ENCODE measurements at regions not wholly inside any gene's neighbourhood (a gene's known extent, or its start where the extent isn't known, plus 50 kb on each side); places are given as distances from the start of the nearest gene placed in this dataset.

DNA sequence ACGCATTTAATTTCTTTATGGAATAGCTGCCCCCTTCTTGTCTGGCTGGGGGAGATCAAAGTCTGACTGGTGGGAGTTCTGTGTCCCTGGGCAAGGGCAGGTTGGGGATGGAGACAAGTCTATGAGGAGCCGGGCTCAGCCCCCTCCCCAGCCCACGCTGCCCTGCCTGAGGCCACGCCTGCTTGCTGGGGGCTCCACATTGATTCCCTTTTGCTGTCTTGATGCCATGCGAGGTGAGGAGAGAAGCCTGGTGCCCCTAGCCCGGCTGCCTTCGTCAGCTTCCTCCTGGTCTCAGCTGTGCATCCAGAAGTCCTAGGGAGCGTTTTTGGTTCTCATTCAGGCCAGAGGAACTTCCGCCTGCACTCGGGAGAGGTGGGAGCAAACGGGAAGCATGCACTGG lies 247.9 kb downstream of the NDUFA10 start:
- H3K27me3 ChIP-seq (ENCODE audit: insufficient read depth, poor library complexity, severe bottlenecking): peaks cover 41% of the 10 kb centered on the region
- DNase-seq (ENCODE audit: low spot score): no peak

DNA sequence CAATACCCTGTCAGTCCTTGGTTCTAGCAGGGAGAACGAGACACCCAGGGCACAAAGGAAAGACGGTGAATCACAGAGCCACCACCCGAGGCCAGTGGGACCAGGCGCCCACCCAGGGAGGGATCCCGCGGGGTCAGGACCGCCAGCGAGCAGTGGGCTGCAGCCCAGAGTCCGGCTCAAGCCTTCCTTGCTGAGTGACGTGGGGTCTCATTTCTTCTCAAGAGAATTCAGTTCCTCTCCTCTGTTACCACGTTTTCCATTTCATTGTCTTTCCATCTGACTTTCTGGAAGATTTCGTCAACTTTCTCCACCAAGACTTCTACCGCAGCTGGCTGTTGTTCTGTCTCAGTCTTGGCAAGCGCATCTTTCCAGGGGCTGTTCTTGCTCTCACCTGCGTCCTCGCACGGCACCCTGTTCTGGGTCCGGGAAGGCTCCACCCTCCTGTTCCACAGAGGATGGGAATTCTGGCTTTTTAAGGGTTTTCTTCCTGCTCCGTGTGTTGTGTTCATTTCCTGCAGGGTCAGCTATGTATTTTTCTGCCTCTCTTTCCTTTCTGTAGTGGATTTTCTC lies 248.6 kb downstream of the NDUFA10 start:
- Histone ChIP-seq H3K27ac (ENCODE audit: poor library complexity, severe bottlenecking) (no peak overlapping the region), H3K4me3 (ENCODE audit: severe bottlenecking) (no peak overlapping the region), H3K9me3 (ENCODE audit: severe bottlenecking) (peaks cover 2% of the 10 kb centered on the region), H3K27me3 (ENCODE audit: insufficient read depth, poor library complexity, severe bottlenecking) (peaks cover 41% of the 10 kb centered on the region), H3K36me3 (ENCODE audit: low read depth) (no peaks in the 10 kb centered on the region), H3K4me1 (ENCODE audit: insufficient read depth, poor library complexity, severe bottlenecking) (no peaks in the 10 kb centered on the region)
- TF ChIP-seq, protein P1, sequence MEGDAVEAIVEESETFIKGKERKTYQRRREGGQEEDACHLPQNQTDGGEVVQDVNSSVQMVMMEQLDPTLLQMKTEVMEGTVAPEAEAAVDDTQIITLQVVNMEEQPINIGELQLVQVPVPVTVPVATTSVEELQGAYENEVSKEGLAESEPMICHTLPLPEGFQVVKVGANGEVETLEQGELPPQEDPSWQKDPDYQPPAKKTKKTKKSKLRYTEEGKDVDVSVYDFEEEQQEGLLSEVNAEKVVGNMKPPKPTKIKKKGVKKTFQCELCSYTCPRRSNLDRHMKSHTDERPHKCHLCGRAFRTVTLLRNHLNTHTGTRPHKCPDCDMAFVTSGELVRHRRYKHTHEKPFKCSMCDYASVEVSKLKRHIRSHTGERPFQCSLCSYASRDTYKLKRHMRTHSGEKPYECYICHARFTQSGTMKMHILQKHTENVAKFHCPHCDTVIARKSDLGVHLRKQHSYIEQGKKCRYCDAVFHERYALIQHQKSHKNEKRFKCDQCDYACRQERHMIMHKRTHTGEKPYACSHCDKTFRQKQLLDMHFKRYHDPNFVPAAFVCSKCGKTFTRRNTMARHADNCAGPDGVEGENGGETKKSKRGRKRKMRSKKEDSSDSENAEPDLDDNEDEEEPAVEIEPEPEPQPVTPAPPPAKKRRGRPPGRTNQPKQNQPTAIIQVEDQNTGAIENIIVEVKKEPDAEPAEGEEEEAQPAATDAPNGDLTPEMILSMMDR (IDR thresholded peaks at IDR 0.05; ENCODE audit: poor library complexity, severe bottlenecking): no peak
- DNase-seq (ENCODE audit: low spot score) (no peak), ATAC-seq (ENCODE audit: low read depth) (no peak)

More for the DNA sequence above, 247.9 kb downstream of the NDUFA10 start:
- Histone ChIP-seq H3K27ac (ENCODE audit: poor library complexity, severe bottlenecking) (no peak overlapping the region), H3K36me3 (ENCODE audit: low read depth) (no peaks in the 10 kb centered on the region), H3K4me1 (ENCODE audit: insufficient read depth, poor library complexity, severe bottlenecking) (no peaks in the 10 kb centered on the region), H3K9me3 (ENCODE audit: severe bottlenecking) (no peaks in the 10 kb centered on the region), H3K4me3 (ENCODE audit: severe bottlenecking) (no peak overlapping the region)
- no peak for ATAC-seq (ENCODE audit: low read depth)
- TF ChIP-seq, protein P1 (IDR thresholded peaks at IDR 0.05; ENCODE audit: poor library complexity, severe bottlenecking): no peak

DNA sequence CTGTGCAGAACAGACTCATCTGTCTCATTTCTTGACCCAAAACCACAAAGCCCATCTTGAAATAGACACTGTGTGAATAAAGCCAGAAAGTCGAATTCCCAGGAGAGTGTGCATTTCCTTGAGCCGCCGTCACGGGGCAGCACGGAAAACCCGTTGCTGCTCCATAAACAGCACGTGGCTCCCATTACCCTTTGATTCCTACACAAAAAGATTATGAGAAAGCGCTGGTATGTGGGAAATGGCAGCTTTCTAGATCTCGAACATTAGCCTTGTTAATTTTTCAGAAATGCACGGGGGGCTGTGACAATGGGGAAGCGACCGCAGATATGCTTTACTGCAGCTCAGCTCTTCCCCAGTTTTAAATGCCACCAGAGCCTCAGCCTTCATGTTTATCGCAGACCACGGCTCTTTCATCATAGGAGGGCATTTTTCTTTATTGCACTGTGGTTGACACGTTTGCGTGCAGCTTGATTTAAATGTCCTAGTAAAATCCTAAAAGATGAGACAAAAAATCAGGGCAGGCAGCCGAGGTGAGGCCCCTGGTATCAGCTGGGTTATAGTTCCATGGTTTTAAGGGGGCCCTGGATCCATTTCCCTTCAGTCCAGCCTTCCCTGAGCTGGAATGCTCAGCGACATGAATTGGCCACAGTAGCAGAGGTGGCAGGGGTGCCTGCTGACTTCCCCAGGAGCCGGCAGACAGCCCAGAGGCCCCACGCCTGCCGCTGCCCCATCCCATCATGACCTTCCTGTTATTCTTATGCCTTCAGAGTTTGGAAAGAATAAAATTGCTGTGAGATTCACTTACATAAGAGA lies 249.3 kb downstream of the NDUFA10 start:
- peaks cover 41% of the 10 kb centered on the region for H3K27me3 ChIP-seq (ENCODE audit: insufficient read depth, poor library complexity, severe bottlenecking)
- H3K27ac ChIP-seq (ENCODE audit: poor library complexity, severe bottlenecking): no peak overlapping the region

DNA sequence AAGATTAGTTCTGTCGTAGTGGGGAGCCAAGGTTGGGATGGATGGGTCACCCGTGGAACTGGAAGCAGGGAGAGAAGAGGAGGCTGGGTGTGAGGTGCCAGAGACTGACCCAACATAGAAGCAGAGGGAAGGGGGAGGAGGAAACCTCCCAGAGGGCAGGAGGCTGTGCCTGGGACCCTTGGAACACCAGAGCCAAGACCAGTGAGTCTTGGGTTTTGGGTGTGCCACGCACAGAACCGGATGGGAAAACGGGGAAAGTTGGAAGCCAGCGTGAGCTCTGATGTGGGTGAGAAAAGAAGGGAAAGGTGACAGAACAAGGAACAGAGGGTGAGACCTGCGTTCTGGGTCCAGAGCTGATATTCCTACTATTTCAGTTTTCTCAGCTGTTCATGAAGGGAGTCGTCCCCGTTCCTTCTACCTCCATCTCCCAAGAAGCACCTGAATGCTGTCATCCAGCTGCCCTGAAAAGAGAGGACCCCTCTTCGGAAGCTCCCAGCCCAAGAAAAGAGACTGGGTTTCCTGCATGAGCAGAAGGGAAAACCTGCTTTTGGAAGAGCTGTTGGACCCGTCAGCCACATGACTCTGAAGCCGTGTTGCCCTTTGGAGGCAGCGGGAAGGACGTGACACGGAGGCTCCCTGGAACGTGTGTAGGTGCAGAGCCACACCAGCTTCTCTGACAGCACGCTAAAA lies 250.1 kb downstream of the NDUFA10 start:
- TF ChIP-seq, protein P1 (IDR thresholded peaks at IDR 0.05; ENCODE audit: poor library complexity, severe bottlenecking): no peak
- Histone ChIP-seq H3K4me1 (ENCODE audit: insufficient read depth, poor library complexity, severe bottlenecking) (no peaks in the 10 kb centered on the region), H3K36me3 (ENCODE audit: low read depth) (no peaks in the 10 kb centered on the region), H3K27ac (ENCODE audit: poor library complexity, severe bottlenecking) (no peak overlapping the region), H3K4me3 (ENCODE audit: severe bottlenecking) (no peak overlapping the region), H3K9me3 (ENCODE audit: severe bottlenecking) (peaks cover 6% of the 10 kb centered on the region), H3K27me3 (ENCODE audit: insufficient read depth, poor library complexity, severe bottlenecking) (peaks cover 41% of the 10 kb centered on the region)
- DNase-seq (ENCODE audit: low spot score) (no peak), ATAC-seq (ENCODE audit: low read depth) (no peak)

More for the DNA sequence above, 249.3 kb downstream of the NDUFA10 start:
- peaks cover 6% of the 10 kb centered on the region for H3K9me3 ChIP-seq (ENCODE audit: severe bottlenecking)
- H3K4me3 ChIP-seq (ENCODE audit: severe bottlenecking): no peak overlapping the region
- H3K36me3 ChIP-seq (ENCODE audit: low read depth): no peaks in the 10 kb centered on the region
- ATAC-seq (ENCODE audit: low read depth) (no peak), DNase-seq (ENCODE audit: low spot score) (no peak)
- H3K4me1 ChIP-seq (ENCODE audit: insufficient read depth, poor library complexity, severe bottlenecking): no peaks in the 10 kb centered on the region
- TF ChIP-seq, protein P1 (IDR thresholded peaks at IDR 0.05; ENCODE audit: poor library complexity, severe bottlenecking): no peak
